B cell (primary cell): ENCODE measurements at regions not wholly inside any gene's neighbourhood (a gene's known extent, or its start where the extent isn't known, plus 50 kb on each side); places are given as distances from the start of the nearest gene placed in this dataset.

Source experiments
- ATAC-seq: fragments of 200-7000 bp; cut with Tn5 transposase; one replicate; pipeline ENCODE4 v1.10.0; 2021; ENCODE audit warnings: low read depth, mild to moderate bottlenecking, moderate number of reproducible peaks, moderate library complexity
- CTCF ChIA-PET: fragments of 350-600 bp; sonication (Branson Sonifier 250); formaldehyde crosslinking; loops from one replicate; lab custom pipeline; 2021; ENCODE audit warnings: antibody characterized with exemption, inconsistent platforms; lab: Charles Lee
- POLR2A ChIA-PET: fragments of 350-600 bp; sonication (Branson Sonifier 250); formaldehyde crosslinking; loops from one replicate; lab custom pipeline; 2021; ENCODE audit warnings: antibody characterized with exemption; lab: Charles Lee
- DNase-seq: peaks from one replicate; pipeline ENCODE4 v3.0.0; 2013
- H2AFZ ChIP-seq: 2 replicates; pipeline ENCODE4 v1.6.1; 2012; ENCODE audit warnings: mild to moderate bottlenecking, low read depth, low read length; ENCODE audit not compliant: insufficient read depth, poor library complexity, severe bottlenecking
- H3K27ac ChIP-seq, 2 donors: 1 replicate in 1 of 2; 2 replicates in 1 of 2; pipeline ENCODE4 v1.5.1; 2012 to 2013; ENCODE audit warnings: low read length in 2 of 2, mild to moderate bottlenecking in 2 of 2, moderate library complexity in 1 of 2
- H3K27me3 ChIP-seq, 4 experiments: fragments of 200-600 bp in 1 of 4; sonication (generic) in 1 of 4; replicated peaks in 1 of 4; 1 replicate in 2 of 4; 2 replicates in 2 of 4; pipeline versions ENCODE4 v1.6.1 to v1.7.0; 2013 to 2016; ENCODE audit warnings: low read length in 3 of 4, mild to moderate bottlenecking in 2 of 4, mixed read lengths in 1 of 4, moderate library complexity in 1 of 4; ENCODE audit not compliant: insufficient read depth in 4 of 4, control insufficient read depth in 3 of 4; ENCODE audit errors: control extremely low read depth in 1 of 4
- H3K36me3 ChIP-seq, 2 experiments: replicated peaks in 1 of 2; 1 replicate in 1 of 2; 2 replicates in 1 of 2; pipeline versions ENCODE4 v1.6.1 to v1.7.1; 2013; ENCODE audit warnings: low read length in 1 of 2; ENCODE audit not compliant: insufficient read depth in 2 of 2, control insufficient read depth in 1 of 2; ENCODE audit errors: control extremely low read depth in 1 of 2, extremely low read depth in 1 of 2
- H3K4me1 ChIP-seq, 2 donors: fragments of 200-600 bp in 1 of 2; sonication (generic) in 1 of 2; 1 replicate in 1 of 2; 2 replicates in 1 of 2; pipeline versions ENCODE4 v1.5.1 to v1.6.1; 2013 to 2017; ENCODE audit warnings: low read length in 2 of 2; ENCODE audit not compliant: control insufficient read depth in 2 of 2, insufficient read depth in 2 of 2
- H3K4me2 ChIP-seq: replicated peaks from 2 replicates; pipeline ENCODE3; 2012; ENCODE audit warnings: mild to moderate bottlenecking, low read depth, low read length; ENCODE audit not compliant: poor library complexity, severe bottlenecking
- H3K4me3 ChIP-seq, 5 experiments: fragments of 200-600 bp in 1 of 5; sonication (generic) in 1 of 5; 1 replicate in 3 of 5; 2 replicates in 2 of 5; pipeline versions ENCODE4 v1.5.1 to v1.7.0; 2011 to 2016; ENCODE audit warnings: low read length in 4 of 5, mild to moderate bottlenecking in 4 of 5, low read depth in 2 of 5, control low read depth in 1 of 5, moderate library complexity in 1 of 5; ENCODE audit not compliant: insufficient read depth in 1 of 5; ENCODE audit errors: control extremely low read depth in 1 of 5, extremely low read depth in 1 of 5
- H3K79me2 ChIP-seq: fragments of 200-600 bp; sonication (generic); one replicate; pipeline ENCODE4 v1.6.0; 2016; ENCODE audit warnings: low read length; ENCODE audit not compliant: control insufficient read depth, insufficient read depth
- H3K9ac ChIP-seq: fragments of 200-600 bp; sonication (generic); 2 replicates; pipeline ENCODE4 v1.6.1; 2017; ENCODE audit warnings: mild to moderate bottlenecking, low read length, moderate library complexity
- H3K9me3 ChIP-seq, 3 donors: one replicate each; pipeline versions ENCODE4 v1.6.1 to v1.7.1; 2013; ENCODE audit warnings: low read length in 2 of 3; ENCODE audit not compliant: control insufficient read depth in 2 of 3, insufficient read depth in 1 of 3; ENCODE audit errors: control extremely low read depth in 1 of 3
- H4K20me1 ChIP-seq: 2 replicates; pipeline ENCODE4 v1.6.0; 2012; ENCODE audit warnings: mild to moderate bottlenecking, low read length; ENCODE audit not compliant: insufficient read depth, control insufficient read depth, poor library complexity, severe bottlenecking
- H3K27ac Mint-ChIP-seq: one replicate; pipeline ENCODE4 v1.8.0; 2021; ENCODE audit warnings: mixed read lengths
- H3K27me3 Mint-ChIP-seq: one replicate; pipeline ENCODE4 v1.8.0; 2021; ENCODE audit warnings: mixed read lengths
- H3K4me1 Mint-ChIP-seq: one replicate; pipeline ENCODE4 v1.8.0; 2021; ENCODE audit warnings: mixed read lengths
- H3K4me3 Mint-ChIP-seq: one replicate; pipeline ENCODE4 v1.8.0; 2021; ENCODE audit warnings: mixed read lengths
- H3K9me3 Mint-ChIP-seq: one replicate; pipeline ENCODE4 v1.8.0; 2022; ENCODE audit warnings: mixed read lengths; ENCODE audit not compliant: insufficient read depth
- CTCF ChIP-seq: fragments of 200-600 bp; IDR thresholded peaks from one replicate; pipeline ENCODE4 v1.8.0; 2022; ENCODE audit warnings: antibody characterized with exemption, mild to moderate bottlenecking
- EZH2 ChIP-seq: IDR thresholded peaks from 2 replicates; pipeline ENCODE4 v1.6.1; 2012; ENCODE audit warnings: borderline replicate concordance, low read depth, mild to moderate bottlenecking, moderate library complexity, low read length; ENCODE audit not compliant: insufficient read depth, poor library complexity, severe bottlenecking
- WGBS: methylation state at CpG from one replicate; pipeline ENCODE4 v1.1.5; 2013; ENCODE audit warnings: missing lambda C conversion rate; ENCODE audit not compliant: insufficient coverage; 5-methylcytosine and 5-hydroxymethylcytosine counted together
- intact Hi-C: fragments of 100-400 bp; cut with micrococcal nuclease; formaldehyde crosslinking; loops from one replicate; pipeline ENCODE4 v1.10.0; 2022

GRCh38 chr1:163874070-163874469 lies 552.3 kb downstream of the NUF2 start:
- H3K36me3 ChIP-seq: no peaks in the 10 kb centered on the region
- DNase-seq (no peak), ATAC-seq (no peak)
- H3K27me3 Mint-ChIP-seq: no peaks in the 10 kb centered on the region
- POLR2A ChIA-PET: no interaction called here
- TF ChIP-seq CTCF (no peak), EZH2 (no peak)
- no peaks in the 10 kb centered on the region for H4K20me1 ChIP-seq
- CTCF ChIA-PET: no interaction called here
- no CpG with 5 or more reads among the region's 1 CpG for WGBS
- H3K4me1 Mint-ChIP-seq: no peaks in the 10 kb centered on the region
- no peak overlapping the region for H3K27ac ChIP-seq
- H2AFZ ChIP-seq: no peak overlapping the region
- H3K27me3 ChIP-seq: no peaks in the 10 kb centered on the region
- no peak overlapping the region for H3K4me3 ChIP-seq
- H3K79me2 ChIP-seq: no peaks in the 10 kb centered on the region
- intact Hi-C loops: no loop called here
- no peaks in the 10 kb centered on the region for H3K9me3 ChIP-seq
- no peak overlapping the region for H3K4me3 Mint-ChIP-seq
- no peaks in the 10 kb centered on the region for H3K9me3 Mint-ChIP-seq
- H3K27ac Mint-ChIP-seq: no peak overlapping the region
- no peak overlapping the region for H3K9ac ChIP-seq
- H3K4me1 ChIP-seq: no peaks in the 10 kb centered on the region
- H3K4me2 ChIP-seq: no peak overlapping the region

- no peak for DNase-seq
- H3K9ac ChIP-seq: no peak overlapping the region
- TF ChIP-seq EZH2 (no peak), CTCF (no peak)
- no peaks in the 10 kb centered on the region for H3K4me1 ChIP-seq
- POLR2A ChIA-PET: no interaction called here
- WGBS: 100% methylated on average over 2 of the region's 10 CpGs
- CTCF ChIA-PET: no interaction called here
- no peak overlapping the region for H3K4me3 ChIP-seq
- ATAC-seq: no peak
- H3K27me3 Mint-ChIP-seq: no peaks in the 10 kb centered on the region
- no peaks in the 10 kb centered on the region for H3K9me3 Mint-ChIP-seq
- no peaks in the 10 kb centered on the region for H3K27me3 ChIP-seq
- no peak overlapping the region for H2AFZ ChIP-seq
- no peaks in the 10 kb centered on the region for H3K9me3 ChIP-seq
- intact Hi-C loops: no loop called here
- H3K79me2 ChIP-seq: no peaks in the 10 kb centered on the region
- no peaks in the 10 kb centered on the region for H4K20me1 ChIP-seq
- H3K4me2 ChIP-seq: no peak overlapping the region
- no peaks in the 10 kb centered on the region for H3K36me3 ChIP-seq
- H3K27ac ChIP-seq: no peak overlapping the region
- no peak overlapping the region for H3K27ac Mint-ChIP-seq
- no peaks in the 10 kb centered on the region for H3K4me1 Mint-ChIP-seq
- no peak overlapping the region for H3K4me3 Mint-ChIP-seq
Measured at GRCh38 chr1:163875200-163875926, 553.6 kb downstream of the NUF2 start.
